GM23338 (cell line): ENCODE measurements at regions not wholly inside any gene's neighbourhood (a gene's known extent, or its start where the extent isn't known, plus 50 kb on each side); places are given as distances from the start of the nearest gene placed in this dataset.

ENCODE experiments used
- ATAC-seq: fragments of 200-7000 bp; cut with Tn5 transposase; 3 replicates; pipeline ENCODE4 v1.9.1; 2020
- DNase-seq: peaks from one replicate; pipeline ENCODE4 v3.0.0-alpha.2; 2015; ENCODE audit warnings: low spot score
- H2AFZ ChIP-seq: fragments of 200-600 bp; sonication (generic); 2 replicates; pipeline ENCODE4 v1.8.0; 2016; ENCODE audit warnings: antibody characterized with exemption, mild to moderate bottlenecking, moderate library complexity
- H3F3A ChIP-seq: fragments of 200-600 bp; sonication (generic); replicated peaks from 2 replicates; pipeline ENCODE4 v1.8.0; 2017; ENCODE audit warnings: antibody characterized with exemption, mixed run types, low read depth
- H3K27ac ChIP-seq: fragments of 200-600 bp; sonication (generic); 2 replicates; pipeline ENCODE4 v1.6.1; 2016; ENCODE audit warnings: low read depth
- H3K27me3 ChIP-seq: fragments of 200-600 bp; sonication (generic); 2 replicates; pipeline ENCODE4 v1.8.0; 2016; ENCODE audit warnings: mild to moderate bottlenecking, mixed run types, moderate library complexity; ENCODE audit not compliant: insufficient read depth
- H3K36me3 ChIP-seq: fragments of 200-600 bp; sonication (generic); 2 replicates; pipeline ENCODE4 v1.8.0; 2016; ENCODE audit warnings: mild to moderate bottlenecking; ENCODE audit not compliant: insufficient read depth
- H3K4me1 ChIP-seq: fragments of 200-600 bp; sonication (generic); 2 replicates; pipeline ENCODE4 v1.8.0; 2016; ENCODE audit warnings: mild to moderate bottlenecking, moderate library complexity; ENCODE audit not compliant: insufficient read depth
- H3K4me2 ChIP-seq: fragments of 200-600 bp; sonication (generic); 2 replicates; pipeline ENCODE4 v1.7.1; 2017; ENCODE audit warnings: mixed run types
- H3K4me3 ChIP-seq: fragments of 200-600 bp; sonication (generic); 2 replicates; pipeline ENCODE4 v1.6.1; 2016; ENCODE audit warnings: mixed run types
- H3K79me2 ChIP-seq: fragments of 200-600 bp; sonication (generic); replicated peaks from 2 replicates; pipeline ENCODE4 v1.8.0; 2017; ENCODE audit warnings: mild to moderate bottlenecking; ENCODE audit not compliant: insufficient read depth
- H3K9me2 ChIP-seq: fragments of 200-600 bp; sonication (generic); 2 replicates; pipeline ENCODE4 v1.8.0; 2017; ENCODE audit not compliant: insufficient read depth
- H4K20me1 ChIP-seq: fragments of 200-600 bp; sonication (generic); replicated peaks from 2 replicates; pipeline ENCODE4 v1.8.0; 2017; ENCODE audit warnings: mild to moderate bottlenecking; ENCODE audit not compliant: insufficient read depth
- H3K27ac Mint-ChIP-seq: 2 replicates; pipeline ENCODE4 v1.8.0; 2020; ENCODE audit warnings: inconsistent platforms, mild to moderate bottlenecking, moderate library complexity, mixed read lengths
- H3K27me3 Mint-ChIP-seq: 3 replicates; pipeline ENCODE4 v1.8.0; 2022; ENCODE audit warnings: low read depth, mild to moderate bottlenecking, moderate library complexity, mixed read lengths, inconsistent platforms; ENCODE audit not compliant: insufficient read depth, poor library complexity
- H3K36me3 Mint-ChIP-seq: 3 replicates; pipeline ENCODE4 v1.8.0; 2021; ENCODE audit warnings: low read depth, mild to moderate bottlenecking, inconsistent platforms, moderate library complexity, mixed read lengths
- H3K4me1 Mint-ChIP-seq: 3 replicates; pipeline ENCODE4 v1.8.0; 2020; ENCODE audit warnings: mild to moderate bottlenecking, inconsistent platforms, mixed read lengths
- H3K4me3 Mint-ChIP-seq: 3 replicates; pipeline ENCODE4 v1.8.0; 2021; ENCODE audit warnings: moderate library complexity, mild to moderate bottlenecking, inconsistent platforms, mixed read lengths
- H3K9me3 Mint-ChIP-seq: 3 replicates; pipeline ENCODE4 v1.8.0; 2020; ENCODE audit warnings: moderate library complexity, mild to moderate bottlenecking, inconsistent platforms, mixed read lengths
- CREB1 ChIP-seq: fragments of 250-450 bp; sonication (Bioruptor Pico); IDR thresholded peaks from 2 replicates; pipeline ENCODE4 v1.5.0; 2020; ENCODE audit warnings: low read depth, mild to moderate bottlenecking, moderate library complexity
- CTCF ChIP-seq, 2 experiments: fragments of 200-600 bp in 1 of 2; sonication (generic) in 1 of 2; conservative IDR thresholded peaks; 2 replicates each; pipeline versions ENCODE4 v1.5.1 to v1.6.1; 2016 to 2017; ENCODE audit warnings: antibody characterized with exemption in 2 of 2, low read depth in 2 of 2, mild to moderate bottlenecking in 2 of 2, moderate library complexity in 1 of 2
- EZH2 ChIP-seq: fragments of 200-600 bp; sonication (generic); IDR thresholded peaks from one replicate; pipeline ENCODE4 v1.8.0; 2017; ENCODE audit warnings: antibody characterized with exemption, mild to moderate bottlenecking, low read depth; ENCODE audit not compliant: unreplicated experiment
- EZH2phosphoT487 ChIP-seq: fragments of 200-600 bp; sonication (generic); IDR thresholded peaks from one replicate; pipeline ENCODE4 v1.8.1; 2018; ENCODE audit warnings: antibody characterized with exemption; ENCODE audit not compliant: unreplicated experiment
- NANOG ChIP-seq: IDR thresholded peaks from 2 replicates; pipeline ENCODE4 v1.6.1; 2016; ENCODE audit warnings: antibody characterized with exemption, borderline replicate concordance
- POLR2AphosphoS5 ChIP-seq: IDR thresholded peaks from 2 replicates; pipeline ENCODE4 v1.6.1; 2016; ENCODE audit warnings: antibody characterized with exemption, low read depth
- REST ChIP-seq: IDR thresholded peaks from one replicate; pipeline ENCODE4 v1.6.1; 2018; ENCODE audit warnings: antibody characterized with exemption; ENCODE audit not compliant: unreplicated experiment
- ZNF114 ChIP-seq: fragments of 250-450 bp; sonication (Bioruptor Pico); IDR thresholded peaks from 2 replicates; pipeline ENCODE4 v1.5.0; 2020; ENCODE audit warnings: mild to moderate bottlenecking, moderate library complexity
- TF ChIP-seq, protein P1 (sequence below): IDR thresholded peaks from 2 replicates; pipeline ENCODE4 v1.6.1; 2016; ENCODE audit warnings: antibody characterized with exemption

- no peak for TF ChIP-seq EZH2phosphoT487
- TF ChIP-seq POLR2AphosphoS5: no peak
- TF ChIP-seq EZH2: no peak
Measured at GRCh38 chr4:177505171-177505615, 63.0 kb upstream of the AGA start (continued).

GRCh38 chr4:177508662-177509061 is 66.4 kb upstream of the AGA start:
- no peak overlapping the region for H3K27ac ChIP-seq
- H4K20me1 ChIP-seq: no peaks in the 10 kb centered on the region
- peaks cover 16% of the 10 kb centered on the region; the same call in 2 of the 3 replicates for H3K4me1 Mint-ChIP-seq
- H3K27ac Mint-ChIP-seq: no peak overlapping the region
- H3K4me3 ChIP-seq: no peak overlapping the region
- H3K27me3 ChIP-seq: no peaks in the 10 kb centered on the region
- no peaks in the 10 kb centered on the region for H3K36me3 ChIP-seq
- DNase-seq: no peak
- no peak overlapping the region for H3K4me3 Mint-ChIP-seq
- no peaks in the 10 kb centered on the region; the same call in 2 of the 3 replicates for H3K9me3 Mint-ChIP-seq
- no peaks in the 10 kb centered on the region for H3K79me2 ChIP-seq
- 0 out of 2 replicates have a peak, but pooled peaks cover 8% of the 10 kb centered on the region for H3K9me2 ChIP-seq
- H2AFZ ChIP-seq: no peak overlapping the region
- no peaks in the 10 kb centered on the region for H3K36me3 Mint-ChIP-seq
- no peaks in the 10 kb centered on the region for H3K27me3 Mint-ChIP-seq
- no peak overlapping the region for H3K4me2 ChIP-seq
- no peaks in the 10 kb centered on the region for H3F3A ChIP-seq
- no peak for TF ChIP-seq REST
- TF ChIP-seq, protein P1, sequence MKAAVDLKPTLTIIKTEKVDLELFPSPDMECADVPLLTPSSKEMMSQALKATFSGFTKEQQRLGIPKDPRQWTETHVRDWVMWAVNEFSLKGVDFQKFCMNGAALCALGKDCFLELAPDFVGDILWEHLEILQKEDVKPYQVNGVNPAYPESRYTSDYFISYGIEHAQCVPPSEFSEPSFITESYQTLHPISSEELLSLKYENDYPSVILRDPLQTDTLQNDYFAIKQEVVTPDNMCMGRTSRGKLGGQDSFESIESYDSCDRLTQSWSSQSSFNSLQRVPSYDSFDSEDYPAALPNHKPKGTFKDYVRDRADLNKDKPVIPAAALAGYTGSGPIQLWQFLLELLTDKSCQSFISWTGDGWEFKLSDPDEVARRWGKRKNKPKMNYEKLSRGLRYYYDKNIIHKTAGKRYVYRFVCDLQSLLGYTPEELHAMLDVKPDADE: no peak
- no peak for TF ChIP-seq EZH2phosphoT487
- no peak for TF ChIP-seq CTCF (conservative IDR thresholded peaks at IDR 0.05; ENCODE audit: low read depth in 2 of 2)
- no peak for TF ChIP-seq NANOG
- no peak for TF ChIP-seq ZNF114 (CRISPR knock-in tag)
- no peak for TF ChIP-seq CREB1
- H3K4me1 ChIP-seq: no peaks in the 10 kb centered on the region
- ATAC-seq: no peak
